HepG2 (cell line): ENCODE measurements at regions not wholly inside any gene's neighbourhood (a gene's known extent, or its start where the extent isn't known, plus 50 kb on each side); places are given as distances from the start of the nearest gene placed in this dataset.

Source experiments
- CTCF ChIP-seq: sonication (generic); formaldehyde crosslinking; IDR thresholded peaks from 2 replicates; pipeline ENCODE4 v1.5.0; 2020; ENCODE audit warnings: mild to moderate bottlenecking, missing genetic modification reagents, moderate library complexity
- HNF4A ChIP-seq: sonication (generic); formaldehyde crosslinking; IDR thresholded peaks from 2 replicates; pipeline ENCODE4 v1.4.0; 2020; ENCODE audit warnings: missing genetic modification reagents
- IRF2 ChIP-seq: IDR thresholded peaks from 2 replicates; pipeline ENCODE4 v1.6.1; 2018; ENCODE audit warnings: missing genetic modification reagents, missing compliant biosample characterization
- ISX ChIP-seq: sonication (generic); formaldehyde crosslinking; conservative IDR thresholded peaks from 2 replicates; pipeline ENCODE4 v1.5.0; 2020; ENCODE audit warnings: missing genetic modification reagents
- NR2C2 ChIP-seq: sonication (generic); formaldehyde crosslinking; IDR thresholded peaks from 2 replicates; pipeline ENCODE4 v1.4.0; 2020; ENCODE audit warnings: missing genetic modification reagents, mild to moderate bottlenecking, moderate library complexity, borderline replicate concordance
- RFX3 ChIP-seq: IDR thresholded peaks from 2 replicates; pipeline ENCODE4 v1.6.1; 2016; ENCODE audit warnings: missing biosample characterization, missing genetic modification reagents
- SP140L ChIP-seq: sonication (generic); formaldehyde crosslinking; IDR thresholded peaks from 2 replicates; pipeline ENCODE4 v1.4.0; 2020; ENCODE audit warnings: missing genetic modification reagents, borderline replicate concordance
- TBX3 ChIP-seq: fragments of 450-650 bp; IDR thresholded peaks from 2 replicates; pipeline ENCODE4 v1.6.1; 2017; ENCODE audit warnings: antibody characterized with exemption, mild to moderate bottlenecking, inconsistent platforms, borderline replicate concordance
- THAP11 ChIP-seq: IDR thresholded peaks from 2 replicates; pipeline ENCODE4 v1.6.1; 2016; ENCODE audit warnings: missing biosample characterization, missing genetic modification reagents
- ZNF788 ChIP-seq: sonication (generic); formaldehyde crosslinking; IDR thresholded peaks from 2 replicates; pipeline ENCODE4 v1.5.0; 2020; ENCODE audit warnings: mild to moderate bottlenecking, missing genetic modification reagents, borderline replicate concordance
- TF ChIP-seq, protein P1 (sequence below), 2 experiments: sonication (generic) in 1 of 2; formaldehyde crosslinking in 1 of 2; IDR thresholded peaks; 2 replicates each; pipeline versions ENCODE4 v1.4.0 to v1.6.1; 2018 to 2020; ENCODE audit warnings: missing genetic modification reagents in 2 of 2, borderline replicate concordance in 1 of 2, low read depth in 1 of 2, mild to moderate bottlenecking in 1 of 2, missing biosample characterization in 1 of 2

- TF ChIP-seq, protein P1, sequence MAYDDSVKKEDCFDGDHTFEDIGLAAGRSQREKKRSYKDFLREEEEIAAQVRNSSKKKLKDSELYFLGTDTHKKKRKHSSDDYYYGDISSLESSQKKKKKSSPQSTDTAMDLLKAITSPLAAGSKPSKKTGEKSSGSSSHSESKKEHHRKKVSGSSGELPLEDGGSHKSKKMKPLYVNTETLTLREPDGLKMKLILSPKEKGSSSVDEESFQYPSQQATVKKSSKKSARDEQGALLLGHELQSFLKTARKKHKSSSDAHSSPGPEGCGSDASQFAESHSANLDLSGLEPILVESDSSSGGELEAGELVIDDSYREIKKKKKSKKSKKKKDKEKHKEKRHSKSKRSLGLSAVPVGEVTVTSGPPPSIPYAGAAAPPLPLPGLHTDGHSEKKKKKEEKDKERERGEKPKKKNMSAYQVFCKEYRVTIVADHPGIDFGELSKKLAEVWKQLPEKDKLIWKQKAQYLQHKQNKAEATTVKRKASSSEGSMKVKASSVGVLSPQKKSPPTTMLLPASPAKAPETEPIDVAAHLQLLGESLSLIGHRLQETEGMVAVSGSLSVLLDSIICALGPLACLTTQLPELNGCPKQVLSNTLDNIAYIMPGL (CRISPR knock-in tag; IDR thresholded peaks at IDR 0.05; ENCODE audit: borderline replicate concordance in 1 of 2, low read depth in 1 of 2), result 0 out of 4 replicates have a peak, but pooled peaks of 1 of the 2 experiments have one; percentile 38
- TF ChIP-seq TBX3 (no peak), SP140L (0 out of 2 replicates have a peak, but pooled peaks have one; percentile 62), HNF4A (CRISPR knock-in tag) (no peak), ZNF788 (no peak), ISX (CRISPR knock-in tag) (no peak), CTCF (CRISPR knock-in tag) (peak; percentile 74), NR2C2 (CRISPR knock-in tag) (no peak), IRF2 (peak; percentile 28; the same call in 1 of the 2 replicates), THAP11 (CRISPR knock-in tag) (0 out of 2 replicates have a peak, but pooled peaks have one; percentile 16), RFX3 (CRISPR knock-in tag) (no peak)
Measured at GRCh38 chr12:30847259-30847658, 79.3 kb upstream of the TSPAN11 start (continued).
